HG03565 (cell line): ENCODE measurements at regions not wholly inside any gene's neighbourhood (a gene's known extent, or its start where the extent isn't known, plus 50 kb on each side); places are given as distances from the start of the nearest gene placed in this dataset.

ENCODE experiments used
- ATAC-seq: cut with Tn5 transposase; IDR thresholded peaks from one replicate; pipeline ENCODE4 v1.9.1; 2021; ENCODE audit warnings: mild to moderate bottlenecking, moderate library complexity; ENCODE audit not compliant: unreplicated experiment

GRCh38 chr6:132868057-132868456 is 53.7 kb downstream of the RPS12 start:
- ATAC-seq = no peak

GRCh38 chr6:132872923-132873322 is 58.6 kb downstream of the RPS12 start:
- peak; percentile 100 for ATAC-seq

- ATAC-seq = no peak
Observed at GRCh38 chr6:132877003-132877402, 62.6 kb downstream of the RPS12 start.

DNA sequence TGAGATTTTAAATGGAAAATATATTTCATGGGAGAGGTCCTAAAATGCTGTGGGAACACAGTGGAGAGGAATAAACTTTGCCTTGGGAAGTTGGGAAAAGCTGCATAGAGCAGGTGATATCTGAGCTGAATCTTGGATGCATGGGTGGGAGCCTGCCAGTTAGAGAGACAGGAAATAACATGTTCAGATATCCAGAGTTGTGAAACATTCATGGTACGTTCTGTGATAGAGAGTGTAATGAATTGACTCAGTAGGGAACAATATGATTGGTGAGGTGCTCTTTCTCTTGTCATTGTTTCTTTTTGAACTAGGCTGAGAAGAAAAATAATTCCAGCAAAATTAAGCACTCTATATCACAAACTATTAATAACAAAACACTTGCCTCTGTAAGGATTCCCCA is 72.8 kb downstream of the RPS12 start:
- ATAC-seq = peak; percentile 83

DNA sequence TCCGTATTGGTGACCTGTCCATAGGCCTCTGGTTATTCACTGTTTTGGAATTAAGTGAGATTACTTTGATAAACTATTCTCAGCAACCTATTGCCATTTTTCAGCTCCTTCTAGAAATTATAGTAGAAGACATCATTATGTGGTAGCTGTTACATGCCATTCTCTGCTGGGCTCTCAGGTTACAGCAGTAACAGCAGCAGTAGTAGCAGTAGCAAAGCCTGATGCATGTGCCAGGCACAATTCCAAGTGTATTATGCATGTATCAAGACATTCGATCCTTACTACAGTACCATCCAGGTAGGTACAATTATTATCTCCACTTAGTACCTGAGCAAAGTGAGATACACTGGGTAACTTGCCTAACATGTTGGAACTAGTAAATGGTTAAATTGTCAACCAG is 74.3 kb downstream of the RPS12 start:
- ATAC-seq = no peak

DNA sequence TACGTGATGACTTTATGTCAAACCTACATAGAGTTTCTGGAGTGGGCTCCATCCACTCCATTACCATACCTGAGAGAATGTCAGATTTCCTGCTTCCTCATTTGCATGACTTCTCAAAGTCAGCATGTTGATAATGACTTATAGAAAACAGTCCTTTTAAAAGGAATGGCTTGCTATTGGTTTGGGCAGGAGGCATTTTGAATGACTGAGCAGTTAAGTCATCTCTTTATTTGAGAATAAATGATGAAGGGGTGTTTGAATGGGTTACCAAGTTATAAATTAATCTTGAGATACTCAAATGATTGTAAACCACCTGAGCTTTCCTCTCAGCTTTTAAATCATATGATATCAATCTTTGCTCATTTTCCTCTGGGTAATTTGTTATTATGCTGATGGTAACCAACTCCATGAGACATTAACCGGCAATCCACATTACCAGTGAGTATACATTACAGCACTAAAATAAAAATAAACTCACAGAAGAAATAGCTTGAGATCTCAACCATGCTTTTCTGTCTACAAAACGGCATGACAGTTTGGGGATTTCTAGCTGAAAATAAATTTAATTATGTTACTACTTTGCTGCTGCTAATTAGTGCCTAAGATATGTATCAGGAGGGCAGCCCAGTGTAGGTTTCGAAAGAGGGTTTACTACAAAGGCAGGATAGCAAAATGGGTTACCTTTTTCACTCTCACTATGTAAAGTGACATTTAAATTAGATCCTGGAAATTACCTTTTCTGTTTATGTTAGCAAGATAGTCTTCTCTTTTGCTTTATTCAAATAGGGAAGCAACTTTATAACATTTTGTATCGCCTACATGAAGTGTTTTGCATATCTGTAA is 78.8 kb downstream of the RPS12 start:
- ATAC-seq = no peak

GRCh38 chr6:132893772-132894490 is 79.6 kb downstream of the RPS12 start:
- no peak for ATAC-seq

DNA sequence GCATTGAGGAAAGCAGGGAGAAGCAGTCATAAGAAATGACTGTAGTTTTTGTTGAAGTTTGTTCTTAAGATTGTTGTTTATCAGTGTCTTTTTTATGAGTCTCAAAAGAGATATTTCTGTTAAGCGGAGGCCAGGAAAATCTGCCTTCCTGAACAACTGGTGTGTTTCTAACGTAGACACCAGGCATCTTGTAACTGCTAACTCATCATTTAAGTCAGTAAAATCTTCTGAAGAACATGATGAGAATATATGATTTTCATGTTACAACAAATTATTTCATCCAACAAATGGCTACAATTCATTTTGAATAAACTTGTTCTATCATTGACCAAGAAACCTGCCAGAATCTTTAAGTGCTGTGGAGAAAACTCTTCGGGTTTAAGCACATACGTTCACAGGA is 84.0 kb downstream of the RPS12 start:
- no peak for ATAC-seq

GRCh38 chr6:132900849-132901248 is 86.5 kb downstream of the RPS12 start:
- ATAC-seq = no peak

GRCh38 chr6:132902901-132903300 is 88.5 kb downstream of the RPS12 start:
- ATAC-seq = no peak

DNA sequence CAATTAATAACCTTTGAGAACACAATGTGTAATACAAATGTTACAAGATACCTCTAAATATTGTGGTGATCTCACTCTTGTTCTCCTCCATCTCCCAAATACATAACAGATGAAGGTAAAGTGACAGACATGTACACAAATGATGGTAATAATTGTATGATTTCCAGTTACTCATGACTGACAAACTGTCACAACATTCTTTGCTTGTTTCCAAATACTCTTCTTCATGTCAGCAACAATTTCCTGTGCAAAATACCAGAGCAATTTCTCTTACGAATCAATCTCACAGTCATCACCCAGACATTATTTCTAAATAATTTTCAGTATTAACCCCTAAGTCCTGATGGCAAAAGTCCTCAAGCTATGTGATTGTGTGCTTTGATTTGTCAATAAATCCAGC is 92.9 kb downstream of the RPS12 start:
- ATAC-seq = no peak

DNA sequence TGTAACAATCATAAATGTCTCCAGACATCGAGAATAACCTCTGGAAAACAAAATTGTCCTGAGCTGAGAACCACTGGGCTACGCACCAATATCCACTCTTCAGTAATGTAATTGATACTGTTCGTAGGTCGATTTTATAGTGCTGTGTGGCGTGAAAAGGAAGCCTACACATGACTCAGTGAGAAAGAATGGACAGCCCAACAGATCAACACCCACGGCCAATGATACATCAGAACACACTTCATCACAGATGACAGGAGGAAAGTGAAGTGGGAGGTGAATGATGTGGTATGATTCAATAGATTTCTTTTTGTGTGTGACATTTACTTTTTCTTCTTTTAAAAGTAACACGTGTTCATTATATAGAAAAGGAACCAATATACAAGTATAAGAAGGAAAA is 93.5 kb downstream of the RPS12 start:
- ATAC-seq = no peak

DNA sequence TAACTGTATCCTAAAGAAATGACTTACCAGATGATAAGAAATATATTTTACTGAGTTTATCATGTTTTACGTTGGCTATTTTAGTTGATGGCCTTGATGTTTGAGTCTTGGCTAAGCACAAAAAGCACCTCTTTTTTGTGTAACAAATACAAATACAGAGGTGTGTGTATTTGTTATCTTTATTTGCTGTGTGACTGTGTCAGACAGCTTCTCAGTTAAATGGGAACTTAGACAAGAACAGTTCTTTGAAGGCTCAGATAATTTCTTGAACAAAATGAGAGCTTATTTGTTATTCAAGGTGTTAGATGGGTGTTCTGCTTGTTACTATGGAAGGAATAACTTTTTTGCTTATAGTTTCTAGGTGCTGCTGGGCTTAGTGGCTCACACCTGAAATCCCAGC is 95.4 kb downstream of the RPS12 start:
- no peak for ATAC-seq

GRCh38 chr6:132910759-132911158 is 96.4 kb downstream of the RPS12 start:
- no peak for ATAC-seq

GRCh38 chr6:132919045-132919860 is 104.9 kb downstream of the RPS12 start:
- ATAC-seq = no peak

- ATAC-seq = no peak
Observed at GRCh38 chr6:132927713-132928112, 113.3 kb downstream of the RPS12 start.

- no peak for ATAC-seq
Observed at GRCh38 chr6:132929141-132929540, 114.8 kb downstream of the RPS12 start.

GRCh38 chr6:132931313-132931712 is 116.9 kb downstream of the RPS12 start:
- ATAC-seq = no peak

DNA sequence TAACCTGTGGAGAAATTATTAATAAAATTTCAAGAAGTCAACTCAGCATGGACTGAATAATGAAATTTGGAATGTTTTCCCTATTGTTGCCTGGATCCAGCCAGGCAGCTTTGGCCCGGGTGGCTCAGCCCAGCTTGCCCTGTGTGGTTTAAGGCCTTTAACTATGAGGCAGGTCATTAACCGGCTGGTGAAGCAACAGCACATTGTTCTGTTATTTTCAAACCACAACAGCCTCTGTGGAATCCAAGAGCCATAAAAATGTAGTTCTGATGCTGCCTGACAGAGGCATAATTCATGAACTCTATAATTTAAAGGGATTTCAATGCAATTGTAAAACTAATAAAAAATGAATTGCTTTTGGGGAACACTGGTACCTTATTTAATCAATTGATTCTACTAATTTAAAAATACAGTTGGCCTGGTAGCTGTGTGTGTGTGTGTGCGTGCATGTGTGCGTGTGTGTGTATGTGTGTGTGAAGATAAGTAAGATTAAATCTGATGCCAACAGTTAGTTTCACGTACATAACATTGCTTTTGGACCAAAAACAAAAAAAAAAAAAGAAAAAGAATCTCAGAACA is 117.7 kb downstream of the RPS12 start:
- ATAC-seq = no peak

DNA sequence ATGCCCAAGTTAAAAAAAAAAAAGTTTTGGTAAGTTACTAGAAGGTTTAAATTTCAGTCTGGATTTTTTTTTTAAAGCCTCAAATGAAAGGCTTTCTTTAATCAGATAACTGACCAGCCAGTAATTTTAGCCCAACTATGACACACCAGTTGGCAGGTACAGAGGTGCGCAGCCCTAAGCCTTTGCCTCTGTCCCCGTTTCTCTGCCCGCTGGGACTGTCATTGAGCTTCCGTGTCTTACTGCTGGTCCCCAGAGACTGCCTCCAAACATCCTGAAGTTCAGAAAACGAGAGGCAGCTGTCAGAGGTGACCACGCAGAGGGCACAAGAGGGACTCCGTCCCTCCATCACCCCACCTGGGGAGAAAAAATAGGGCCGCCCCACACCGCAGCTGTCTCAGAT is 118.2 kb downstream of the RPS12 start:
- no peak for ATAC-seq

DNA sequence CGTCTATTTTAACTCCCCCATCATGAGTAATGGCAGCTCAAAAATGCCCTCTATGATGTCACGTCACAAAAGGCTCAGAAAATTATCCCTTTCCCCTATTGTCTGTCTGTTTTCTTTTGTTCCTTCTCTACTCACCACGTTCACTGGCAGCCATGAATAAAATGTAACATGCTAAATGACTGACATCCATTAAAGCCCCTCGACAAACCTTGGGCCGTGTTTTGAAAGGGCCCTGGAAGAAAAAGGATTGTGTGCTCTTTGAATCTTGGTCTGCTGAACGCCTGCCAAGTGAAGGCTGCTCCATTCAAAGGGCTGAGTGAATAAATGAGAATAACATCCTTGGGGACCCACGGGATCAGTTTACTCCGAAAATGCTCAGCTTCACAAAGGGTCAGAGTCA is 118.7 kb downstream of the RPS12 start:
- ATAC-seq = no peak
